CD4-positive, alpha-beta T cell treated with Interleukin-2 at 100 ng/mL for 4 hours (primary cell): ENCODE measurements at regions not wholly inside any gene's neighbourhood (a gene's known extent, or its start where the extent isn't known, plus 50 kb on each side); places are given as distances from the start of the nearest gene placed in this dataset.

Experiments used
- DNase-seq: peaks from one replicate; pipeline ENCODE4 v3.0.0-alpha.2; 2020; ENCODE audit warnings: low spot score

GRCh38 chr15:93274257-93274656 lies 185.2 kb upstream of the RGMA start:
- no peak for DNase-seq

GRCh38 chr15:93271871-93272270 lies 182.9 kb upstream of the RGMA start:
- DNase-seq = no peak

GRCh38 chr15:93270937-93271467 lies 182.0 kb upstream of the RGMA start:
- DNase-seq = no peak

GRCh38 chr15:93268066-93268465 lies 179.1 kb upstream of the RGMA start:
- no peak for DNase-seq

- no peak for DNase-seq
Observed at GRCh38 chr15:93266291-93266690, 177.3 kb upstream of the RGMA start.

GRCh38 chr15:93265111-93265556 lies 176.1 kb upstream of the RGMA start:
- no peak for DNase-seq

- DNase-seq = no peak
Observed at GRCh38 chr15:93261845-93262244, 172.8 kb upstream of the RGMA start.

- DNase-seq = no peak
Observed at GRCh38 chr15:93257920-93258319, 168.9 kb upstream of the RGMA start.

- DNase-seq = no peak
Observed at GRCh38 chr15:93253681-93254080, 164.7 kb upstream of the RGMA start.

- DNase-seq = no peak
Observed at GRCh38 chr15:93252780-93253179, 163.8 kb upstream of the RGMA start.

- DNase-seq = no peak
Observed at GRCh38 chr15:93250950-93251349, 161.9 kb upstream of the RGMA start.

- no peak for DNase-seq
Observed at GRCh38 chr15:93250209-93250608, 161.2 kb upstream of the RGMA start.

GRCh38 chr15:93249623-93250022 lies 160.6 kb upstream of the RGMA start:
- no peak for DNase-seq

GRCh38 chr15:93247466-93248121 lies 158.6 kb upstream of the RGMA start:
- DNase-seq = no peak

GRCh38 chr15:93246266-93247242 lies 157.5 kb upstream of the RGMA start:
- DNase-seq = no peak

GRCh38 chr15:93245661-93246042 lies 156.6 kb upstream of the RGMA start:
- no peak for DNase-seq

GRCh38 chr15:93244696-93245660 lies 156.0 kb upstream of the RGMA start:
- no peak for DNase-seq

GRCh38 chr15:93243573-93243972 lies 154.6 kb upstream of the RGMA start:
- DNase-seq = no peak

GRCh38 chr15:93241696-93242585 lies 152.9 kb upstream of the RGMA start:
- no peak for DNase-seq

GRCh38 chr15:93239993-93240392 lies 151.0 kb upstream of the RGMA start:
- no peak for DNase-seq

- no peak for DNase-seq
Observed at GRCh38 chr15:93239591-93239990, 150.6 kb upstream of the RGMA start.
